BLaER1 (cell line): ENCODE measurements at regions not wholly inside any gene's neighbourhood (a gene's known extent, or its start where the extent isn't known, plus 50 kb on each side); places are given as distances from the start of the nearest gene placed in this dataset.
"Not testable (repeated sequence)": the region's sequence is repeated elsewhere in the genome, so short reads cannot be mapped to it uniquely, and the experiment has no call there.

ENCODE experiments used
- H3K27ac ChIP-seq: shearing (Covaris generic); formaldehyde crosslinking; 2 replicates; pipeline ENCODE4 v1.8.1; 2022
- H3K27me3 ChIP-seq: shearing (Covaris generic); formaldehyde crosslinking; 2 replicates; pipeline ENCODE4 v1.8.1; 2022
- H3K36me3 ChIP-seq: shearing (Covaris generic); formaldehyde crosslinking; 2 replicates; pipeline ENCODE4 v1.8.1; 2022
- H3K4me1 ChIP-seq: shearing (Covaris generic); formaldehyde crosslinking; 2 replicates; pipeline ENCODE4 v1.8.1; 2022
- H3K4me2 ChIP-seq: shearing (Covaris generic); formaldehyde crosslinking; 2 replicates; pipeline ENCODE4 v1.8.1; 2022
- H3K4me3 ChIP-seq: shearing (Covaris generic); formaldehyde crosslinking; 2 replicates; pipeline ENCODE4 v1.8.1; 2022
- H3K9ac ChIP-seq: shearing (Covaris generic); formaldehyde crosslinking; 2 replicates; pipeline ENCODE4 v1.8.1; 2022
- H3K9me3 ChIP-seq: shearing (Covaris generic); formaldehyde crosslinking; 2 replicates; pipeline ENCODE4 v1.8.1; 2022
- H4K20me1 ChIP-seq: shearing (Covaris generic); formaldehyde crosslinking; 2 replicates; pipeline ENCODE4 v1.8.1; 2022
- Cebpa-rat ChIP-seq: shearing (Covaris generic); IDR thresholded peaks from 2 replicates; pipeline ENCODE4 v1.8.1; 2022

GRCh38 chr3:78506061-78506460, 1261.7 kb downstream of the ROBO1 start:
- no peak for TF ChIP-seq Cebpa-rat
- Histone ChIP-seq H3K9ac (no peak overlapping the region), H3K27ac (no peak overlapping the region), H3K27me3 (no peaks in the 10 kb centered on the region), H4K20me1 (no peaks in the 10 kb centered on the region), H3K9me3 (no peaks in the 10 kb centered on the region), H3K4me3 (no peak overlapping the region), H3K36me3 (no peaks in the 10 kb centered on the region), H3K4me2 (no peak overlapping the region), H3K4me1 (no peaks in the 10 kb centered on the region)

GRCh38 chr3:78506581-78507195, 1261.1 kb downstream of the ROBO1 start:
- Histone ChIP-seq H3K27me3 (no peaks in the 10 kb centered on the region), H3K9me3 (no peaks in the 10 kb centered on the region), H3K9ac (no peak overlapping the region), H4K20me1 (no peaks in the 10 kb centered on the region), H3K27ac (no peak overlapping the region), H3K4me1 (no peaks in the 10 kb centered on the region), H3K36me3 (no peaks in the 10 kb centered on the region), H3K4me3 (no peak overlapping the region), H3K4me2 (no peak overlapping the region)
- TF ChIP-seq Cebpa-rat, result no peak

GRCh38 chr3:78507196-78507984, 1260.4 kb downstream of the ROBO1 start:
- H3K9ac ChIP-seq, result no peak overlapping the region
- no peaks in the 10 kb centered on the region for H3K4me1 ChIP-seq
- H3K4me2 ChIP-seq, result no peak overlapping the region
- H3K4me3 ChIP-seq, result no peak overlapping the region
- no peaks in the 10 kb centered on the region for H3K36me3 ChIP-seq
- H4K20me1 ChIP-seq, result no peaks in the 10 kb centered on the region
- H3K27ac ChIP-seq, result no peak overlapping the region
- no peaks in the 10 kb centered on the region for H3K27me3 ChIP-seq
- no peak for TF ChIP-seq Cebpa-rat
- no peaks in the 10 kb centered on the region for H3K9me3 ChIP-seq

- no peak overlapping the region for H3K4me2 ChIP-seq
- H3K36me3 ChIP-seq, result no peaks in the 10 kb centered on the region
- TF ChIP-seq Cebpa-rat, result no peak
- no peaks in the 10 kb centered on the region for H4K20me1 ChIP-seq
- H3K27ac ChIP-seq, result no peak overlapping the region
- H3K9ac ChIP-seq, result no peak overlapping the region
- no peaks in the 10 kb centered on the region for H3K9me3 ChIP-seq
- H3K4me1 ChIP-seq, result no peaks in the 10 kb centered on the region
- H3K27me3 ChIP-seq, result no peaks in the 10 kb centered on the region
- no peak overlapping the region for H3K4me3 ChIP-seq
Observed at GRCh38 chr3:78511840-78512239, 1256.0 kb downstream of the ROBO1 start.

- H3K4me3 ChIP-seq, H3K27me3 ChIP-seq, H4K20me1 ChIP-seq, H3K4me2 ChIP-seq, H3K27ac ChIP-seq, H3K36me3 ChIP-seq, H3K9me3 ChIP-seq, H3K9ac ChIP-seq, H3K4me1 ChIP-seq: not testable (repeated sequence)
Observed at GRCh38 chr3:78512786-78513185, 1255.0 kb downstream of the ROBO1 start.

GRCh38 chr3:78516437-78516836, 1251.4 kb downstream of the ROBO1 start:
- Histone ChIP-seq H3K9me3 (no peaks in the 10 kb centered on the region), H3K27me3 (no peaks in the 10 kb centered on the region), H3K27ac (no peak overlapping the region), H3K4me1 (no peaks in the 10 kb centered on the region), H3K4me2 (no peak overlapping the region), H3K36me3 (no peaks in the 10 kb centered on the region), H4K20me1 (no peaks in the 10 kb centered on the region), H3K4me3 (no peak overlapping the region), H3K9ac (no peak overlapping the region)
- TF ChIP-seq Cebpa-rat, result no peak

- H3K27ac ChIP-seq, result no peak overlapping the region
- no peak overlapping the region for H3K4me3 ChIP-seq
- H3K27me3 ChIP-seq, result no peaks in the 10 kb centered on the region
- H4K20me1 ChIP-seq, result no peaks in the 10 kb centered on the region
- H3K9ac ChIP-seq, result no peak overlapping the region
- H3K9me3 ChIP-seq, result no peaks in the 10 kb centered on the region
- H3K36me3 ChIP-seq, result no peaks in the 10 kb centered on the region
- no peak overlapping the region for H3K4me2 ChIP-seq
- no peak for TF ChIP-seq Cebpa-rat
- H3K4me1 ChIP-seq, result no peaks in the 10 kb centered on the region
Observed at GRCh38 chr3:78516937-78517336, 1250.9 kb downstream of the ROBO1 start.

- no peaks in the 10 kb centered on the region for H3K27me3 ChIP-seq
- no peaks in the 10 kb centered on the region for H3K36me3 ChIP-seq
- no peaks in the 10 kb centered on the region for H3K4me1 ChIP-seq
- no peak overlapping the region for H3K9ac ChIP-seq
- H3K4me2 ChIP-seq, result no peak overlapping the region
- TF ChIP-seq Cebpa-rat, result no peak
- no peak overlapping the region for H3K27ac ChIP-seq
- no peaks in the 10 kb centered on the region for H3K9me3 ChIP-seq
- no peaks in the 10 kb centered on the region for H4K20me1 ChIP-seq
- no peak overlapping the region for H3K4me3 ChIP-seq
Observed at GRCh38 chr3:78517965-78518364, 1249.8 kb downstream of the ROBO1 start.

- no peak for TF ChIP-seq Cebpa-rat
- Histone ChIP-seq H3K9ac (no peak overlapping the region), H3K27ac (no peak overlapping the region), H3K9me3 (no peaks in the 10 kb centered on the region), H3K36me3 (no peaks in the 10 kb centered on the region), H3K4me2 (no peak overlapping the region), H4K20me1 (no peaks in the 10 kb centered on the region), H3K4me1 (no peaks in the 10 kb centered on the region), H3K27me3 (no peaks in the 10 kb centered on the region), H3K4me3 (no peak overlapping the region)
Observed at GRCh38 chr3:78519281-78519680, 1248.5 kb downstream of the ROBO1 start.

- H3K9me3 ChIP-seq, result no peaks in the 10 kb centered on the region
- no peaks in the 10 kb centered on the region for H3K27me3 ChIP-seq
- no peaks in the 10 kb centered on the region for H4K20me1 ChIP-seq
- H3K4me1 ChIP-seq, result no peaks in the 10 kb centered on the region
- TF ChIP-seq Cebpa-rat, result no peak
- no peak overlapping the region for H3K9ac ChIP-seq
- H3K27ac ChIP-seq, result no peak overlapping the region
- no peaks in the 10 kb centered on the region for H3K36me3 ChIP-seq
- no peak overlapping the region for H3K4me2 ChIP-seq
- no peak overlapping the region for H3K4me3 ChIP-seq
Observed at GRCh38 chr3:78529601-78530000, 1238.2 kb downstream of the ROBO1 start.
